K562 (cell line): ENCODE measurements at regions not wholly inside any gene's neighbourhood (a gene's known extent, or its start where the extent isn't known, plus 50 kb on each side); places are given as distances from the start of the nearest gene placed in this dataset.

Source experiments
- CREB3 ChIP-seq: fragments of 450-650 bp; conservative IDR thresholded peaks from 2 replicates; pipeline ENCODE4 v1.6.1; 2016; ENCODE audit warnings: missing genetic modification characterization, low read depth, mild to moderate bottlenecking, missing compliant biosample characterization, moderate library complexity
- GABPA ChIP-seq: fragments of 200-800 bp; sonication (Bioruptor generic); conservative IDR thresholded peaks from 2 replicates; pipeline ENCODE4 v1.6.1; 2016; ENCODE audit warnings: low read depth, missing genetic modification characterization, missing compliant biosample characterization
- HES1 ChIP-seq: fragments of 450-650 bp; IDR thresholded peaks from 2 replicates; pipeline ENCODE4 v1.6.1; 2016; ENCODE audit warnings: low read depth, mild to moderate bottlenecking, moderate library complexity
- LEF1 ChIP-seq: fragments of 450-650 bp; IDR thresholded peaks from 2 replicates; pipeline ENCODE4 v1.6.1; 2016; ENCODE audit warnings: mild to moderate bottlenecking
- MTA3 ChIP-seq: fragments of 450-650 bp; formaldehyde crosslinking; IDR thresholded peaks from 2 replicates; pipeline ENCODE4 v1.6.1; 2017; ENCODE audit warnings: mild to moderate bottlenecking, borderline replicate concordance
- POLR2AphosphoS5 ChIP-seq: IDR thresholded peaks from 2 replicates; pipeline ENCODE4 v1.6.1; 2011; ENCODE audit warnings: mild to moderate bottlenecking, low read depth, low read length, moderate library complexity; ENCODE audit not compliant: control insufficient read depth, insufficient read depth
- RBM15 ChIP-seq: fragments of 200-400 bp; formaldehyde crosslinking; IDR thresholded peaks from 2 replicates; pipeline ENCODE4 v1.6.1; 2018; ENCODE audit warnings: mild to moderate bottlenecking, low read length, moderate library complexity; ENCODE audit not compliant: insufficient read depth
- TGIF2 ChIP-seq: sonication (generic); formaldehyde crosslinking; IDR thresholded peaks from 2 replicates; pipeline ENCODE4 v1.8.1; 2022; ENCODE audit warnings: mild to moderate bottlenecking, missing genetic modification reagents, moderate library complexity
- ZNF184 ChIP-seq: sonication (generic); formaldehyde crosslinking; IDR thresholded peaks from 2 replicates; pipeline ENCODE4 v1.5.0; 2020; ENCODE audit warnings: missing genetic modification reagents
- TF ChIP-seq, protein P1 (sequence below): fragments of 450-650 bp; IDR thresholded peaks from 2 replicates; pipeline ENCODE4 v1.6.1; 2016; ENCODE audit warnings: mild to moderate bottlenecking, moderate library complexity
- TF ChIP-seq, protein P2 (sequence below): sonication (generic); formaldehyde crosslinking; IDR thresholded peaks from 2 replicates; pipeline ENCODE4 v1.5.0; 2020; ENCODE audit warnings: missing genetic modification reagents

- TF ChIP-seq, protein P1, sequence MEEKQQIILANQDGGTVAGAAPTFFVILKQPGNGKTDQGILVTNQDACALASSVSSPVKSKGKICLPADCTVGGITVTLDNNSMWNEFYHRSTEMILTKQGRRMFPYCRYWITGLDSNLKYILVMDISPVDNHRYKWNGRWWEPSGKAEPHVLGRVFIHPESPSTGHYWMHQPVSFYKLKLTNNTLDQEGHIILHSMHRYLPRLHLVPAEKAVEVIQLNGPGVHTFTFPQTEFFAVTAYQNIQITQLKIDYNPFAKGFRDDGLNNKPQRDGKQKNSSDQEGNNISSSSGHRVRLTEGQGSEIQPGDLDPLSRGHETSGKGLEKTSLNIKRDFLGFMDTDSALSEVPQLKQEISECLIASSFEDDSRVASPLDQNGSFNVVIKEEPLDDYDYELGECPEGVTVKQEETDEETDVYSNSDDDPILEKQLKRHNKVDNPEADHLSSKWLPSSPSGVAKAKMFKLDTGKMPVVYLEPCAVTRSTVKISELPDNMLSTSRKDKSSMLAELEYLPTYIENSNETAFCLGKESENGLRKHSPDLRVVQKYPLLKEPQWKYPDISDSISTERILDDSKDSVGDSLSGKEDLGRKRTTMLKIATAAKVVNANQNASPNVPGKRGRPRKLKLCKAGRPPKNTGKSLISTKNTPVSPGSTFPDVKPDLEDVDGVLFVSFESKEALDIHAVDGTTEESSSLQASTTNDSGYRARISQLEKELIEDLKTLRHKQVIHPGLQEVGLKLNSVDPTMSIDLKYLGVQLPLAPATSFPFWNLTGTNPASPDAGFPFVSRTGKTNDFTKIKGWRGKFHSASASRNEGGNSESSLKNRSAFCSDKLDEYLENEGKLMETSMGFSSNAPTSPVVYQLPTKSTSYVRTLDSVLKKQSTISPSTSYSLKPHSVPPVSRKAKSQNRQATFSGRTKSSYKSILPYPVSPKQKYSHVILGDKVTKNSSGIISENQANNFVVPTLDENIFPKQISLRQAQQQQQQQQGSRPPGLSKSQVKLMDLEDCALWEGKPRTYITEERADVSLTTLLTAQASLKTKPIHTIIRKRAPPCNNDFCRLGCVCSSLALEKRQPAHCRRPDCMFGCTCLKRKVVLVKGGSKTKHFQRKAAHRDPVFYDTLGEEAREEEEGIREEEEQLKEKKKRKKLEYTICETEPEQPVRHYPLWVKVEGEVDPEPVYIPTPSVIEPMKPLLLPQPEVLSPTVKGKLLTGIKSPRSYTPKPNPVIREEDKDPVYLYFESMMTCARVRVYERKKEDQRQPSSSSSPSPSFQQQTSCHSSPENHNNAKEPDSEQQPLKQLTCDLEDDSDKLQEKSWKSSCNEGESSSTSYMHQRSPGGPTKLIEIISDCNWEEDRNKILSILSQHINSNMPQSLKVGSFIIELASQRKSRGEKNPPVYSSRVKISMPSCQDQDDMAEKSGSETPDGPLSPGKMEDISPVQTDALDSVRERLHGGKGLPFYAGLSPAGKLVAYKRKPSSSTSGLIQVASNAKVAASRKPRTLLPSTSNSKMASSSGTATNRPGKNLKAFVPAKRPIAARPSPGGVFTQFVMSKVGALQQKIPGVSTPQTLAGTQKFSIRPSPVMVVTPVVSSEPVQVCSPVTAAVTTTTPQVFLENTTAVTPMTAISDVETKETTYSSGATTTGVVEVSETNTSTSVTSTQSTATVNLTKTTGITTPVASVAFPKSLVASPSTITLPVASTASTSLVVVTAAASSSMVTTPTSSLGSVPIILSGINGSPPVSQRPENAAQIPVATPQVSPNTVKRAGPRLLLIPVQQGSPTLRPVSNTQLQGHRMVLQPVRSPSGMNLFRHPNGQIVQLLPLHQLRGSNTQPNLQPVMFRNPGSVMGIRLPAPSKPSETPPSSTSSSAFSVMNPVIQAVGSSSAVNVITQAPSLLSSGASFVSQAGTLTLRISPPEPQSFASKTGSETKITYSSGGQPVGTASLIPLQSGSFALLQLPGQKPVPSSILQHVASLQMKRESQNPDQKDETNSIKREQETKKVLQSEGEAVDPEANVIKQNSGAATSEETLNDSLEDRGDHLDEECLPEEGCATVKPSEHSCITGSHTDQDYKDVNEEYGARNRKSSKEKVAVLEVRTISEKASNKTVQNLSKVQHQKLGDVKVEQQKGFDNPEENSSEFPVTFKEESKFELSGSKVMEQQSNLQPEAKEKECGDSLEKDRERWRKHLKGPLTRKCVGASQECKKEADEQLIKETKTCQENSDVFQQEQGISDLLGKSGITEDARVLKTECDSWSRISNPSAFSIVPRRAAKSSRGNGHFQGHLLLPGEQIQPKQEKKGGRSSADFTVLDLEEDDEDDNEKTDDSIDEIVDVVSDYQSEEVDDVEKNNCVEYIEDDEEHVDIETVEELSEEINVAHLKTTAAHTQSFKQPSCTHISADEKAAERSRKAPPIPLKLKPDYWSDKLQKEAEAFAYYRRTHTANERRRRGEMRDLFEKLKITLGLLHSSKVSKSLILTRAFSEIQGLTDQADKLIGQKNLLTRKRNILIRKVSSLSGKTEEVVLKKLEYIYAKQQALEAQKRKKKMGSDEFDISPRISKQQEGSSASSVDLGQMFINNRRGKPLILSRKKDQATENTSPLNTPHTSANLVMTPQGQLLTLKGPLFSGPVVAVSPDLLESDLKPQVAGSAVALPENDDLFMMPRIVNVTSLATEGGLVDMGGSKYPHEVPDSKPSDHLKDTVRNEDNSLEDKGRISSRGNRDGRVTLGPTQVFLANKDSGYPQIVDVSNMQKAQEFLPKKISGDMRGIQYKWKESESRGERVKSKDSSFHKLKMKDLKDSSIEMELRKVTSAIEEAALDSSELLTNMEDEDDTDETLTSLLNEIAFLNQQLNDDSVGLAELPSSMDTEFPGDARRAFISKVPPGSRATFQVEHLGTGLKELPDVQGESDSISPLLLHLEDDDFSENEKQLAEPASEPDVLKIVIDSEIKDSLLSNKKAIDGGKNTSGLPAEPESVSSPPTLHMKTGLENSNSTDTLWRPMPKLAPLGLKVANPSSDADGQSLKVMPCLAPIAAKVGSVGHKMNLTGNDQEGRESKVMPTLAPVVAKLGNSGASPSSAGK = peak; percentile 58; the same call in 1 of the 2 replicates
- TF ChIP-seq CREB3 (tag) (peak; percentile 88), GABPA (tag) (0 out of 2 replicates have a peak, but pooled peaks have one; percentile 18), RBM15 (no peak), ZNF184 (no peak), POLR2AphosphoS5 (peak; percentile 96), TGIF2 (CRISPR knock-in tag) (no peak), MTA3 (peak; percentile 75), HES1 (peak; percentile 51; the same call in 1 of the 2 replicates), LEF1 (peak; percentile 97)
- TF ChIP-seq, protein P2, sequence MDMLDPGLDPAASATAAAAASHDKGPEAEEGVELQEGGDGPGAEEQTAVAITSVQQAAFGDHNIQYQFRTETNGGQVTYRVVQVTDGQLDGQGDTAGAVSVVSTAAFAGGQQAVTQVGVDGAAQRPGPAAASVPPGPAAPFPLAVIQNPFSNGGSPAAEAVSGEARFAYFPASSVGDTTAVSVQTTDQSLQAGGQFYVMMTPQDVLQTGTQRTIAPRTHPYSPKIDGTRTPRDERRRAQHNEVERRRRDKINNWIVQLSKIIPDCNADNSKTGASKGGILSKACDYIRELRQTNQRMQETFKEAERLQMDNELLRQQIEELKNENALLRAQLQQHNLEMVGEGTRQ = no peak
Measured at GRCh38 chr6:3650959-3651697, 100.4 kb downstream of the PXDC1 start (continued).
